ENCODE measurements at regions not wholly inside any gene's neighbourhood (a gene's known extent, or its start where the extent isn't known, plus 50 kb on each side); places are given as distances from the start of the nearest gene placed in this dataset.

- H3K36me3 ChIP-seq (ENCODE audit: control insufficient read depth in 1 of 2, insufficient read depth in 2 of 2, low read length in 2 of 2) = no peaks in the 10 kb centered on the region
- H3K27ac ChIP-seq (ENCODE audit: low read length) = no peak overlapping the region
- H3K4me1 ChIP-seq (ENCODE audit: control insufficient read depth in 1 of 2, insufficient read depth in 2 of 2, low read length in 2 of 2) = no peaks in the 10 kb centered on the region
- H3K4me3 ChIP-seq (ENCODE audit: low read depth in 1 of 2, low read length in 2 of 2) = no peak overlapping the region
- H3K27me3 ChIP-seq (ENCODE audit: low read depth, low read length) = no peaks in the 10 kb centered on the region
- peaks cover 0 to 2% of the 10 kb centered on the region in 2 donors for H3K9me3 ChIP-seq (ENCODE audit: control insufficient read depth in 1 of 2, low read length in 2 of 2)
Measured at GRCh38 chr1:82329226-82329625, 528.5 kb downstream of the ADGRL2 start.

DNA sequence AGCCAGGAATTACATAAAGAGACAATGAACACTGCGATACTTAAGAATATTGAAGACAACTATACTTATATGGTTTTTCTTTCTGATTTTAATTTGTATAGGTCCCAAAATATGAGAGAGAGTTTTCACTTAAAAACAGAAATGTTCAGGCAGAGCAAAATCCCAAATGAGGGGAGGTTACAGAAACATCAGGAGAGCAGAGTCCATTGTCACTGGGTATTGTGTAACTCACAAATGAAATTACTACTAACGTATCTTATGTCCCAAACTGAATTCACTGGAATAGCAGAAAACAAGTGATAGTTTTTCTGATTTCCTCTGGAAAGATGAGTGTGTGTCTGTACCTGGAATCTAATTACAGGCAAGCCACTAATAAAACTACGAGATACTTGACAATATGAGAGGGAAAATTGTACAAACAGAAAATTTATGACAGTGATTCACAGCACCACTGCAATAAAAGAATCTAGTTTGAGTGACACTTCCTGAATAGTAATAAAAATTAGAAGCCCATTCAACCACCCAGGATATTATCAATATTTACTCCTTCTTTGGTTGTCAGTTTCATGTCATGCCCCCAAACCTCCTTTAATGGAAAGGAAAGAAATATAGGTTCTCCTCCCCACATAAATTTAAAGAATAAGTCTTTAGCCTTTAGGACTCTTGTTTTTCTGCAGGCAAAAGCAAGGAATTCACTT, 522.6 kb downstream of the ADGRL2 start:
- Histone ChIP-seq H3K27me3 (ENCODE audit: low read depth, low read length) (no peaks in the 10 kb centered on the region), H3K9me3 (ENCODE audit: control insufficient read depth in 1 of 2, low read length in 2 of 2) (no peaks in the 10 kb centered on the region), H3K4me3 (ENCODE audit: low read depth in 1 of 2, low read length in 2 of 2) (no peak overlapping the region)

DNA sequence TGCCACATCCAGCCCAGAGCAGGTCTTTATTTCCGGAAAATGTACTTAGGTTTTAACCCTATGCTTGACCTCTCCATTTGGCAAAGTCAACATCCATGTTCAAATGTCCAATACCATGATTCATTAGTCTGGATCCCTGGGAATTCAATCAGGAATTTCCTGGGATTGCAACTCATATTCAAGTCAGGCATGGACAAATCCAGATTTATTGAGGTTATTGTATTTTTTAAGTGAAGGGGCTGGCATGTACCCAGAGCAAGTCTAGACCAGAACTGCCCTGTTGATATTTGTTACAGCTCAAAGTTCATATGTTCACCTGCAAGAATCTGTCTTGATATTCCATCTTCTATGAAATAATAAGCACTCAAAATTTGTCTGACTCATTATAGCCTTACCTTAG, 521.1 kb downstream of the ADGRL2 start:
- H3K27ac ChIP-seq (ENCODE audit: low read length) = no peak overlapping the region
- no peaks in the 10 kb centered on the region for H3K4me1 ChIP-seq (ENCODE audit: control insufficient read depth in 1 of 2, insufficient read depth in 2 of 2, low read length in 2 of 2)
- no peak overlapping the region for H3K4me3 ChIP-seq (ENCODE audit: low read depth in 1 of 2, low read length in 2 of 2)
- H3K36me3 ChIP-seq (ENCODE audit: control insufficient read depth in 1 of 2, insufficient read depth in 2 of 2, low read length in 2 of 2) = no peaks in the 10 kb centered on the region
- no peaks in the 10 kb centered on the region for H3K9me3 ChIP-seq (ENCODE audit: control insufficient read depth in 1 of 2, low read length in 2 of 2)
- no peaks in the 10 kb centered on the region for H3K27me3 ChIP-seq (ENCODE audit: low read depth, low read length)

More for the DNA sequence above, 522.6 kb downstream of the ADGRL2 start:
- no peak overlapping the region for H3K27ac ChIP-seq (ENCODE audit: low read length)
- H3K4me1 ChIP-seq (ENCODE audit: control insufficient read depth in 1 of 2, insufficient read depth in 2 of 2, low read length in 2 of 2) = no peaks in the 10 kb centered on the region
- no peaks in the 10 kb centered on the region for H3K36me3 ChIP-seq (ENCODE audit: control insufficient read depth in 1 of 2, insufficient read depth in 2 of 2, low read length in 2 of 2)

DNA sequence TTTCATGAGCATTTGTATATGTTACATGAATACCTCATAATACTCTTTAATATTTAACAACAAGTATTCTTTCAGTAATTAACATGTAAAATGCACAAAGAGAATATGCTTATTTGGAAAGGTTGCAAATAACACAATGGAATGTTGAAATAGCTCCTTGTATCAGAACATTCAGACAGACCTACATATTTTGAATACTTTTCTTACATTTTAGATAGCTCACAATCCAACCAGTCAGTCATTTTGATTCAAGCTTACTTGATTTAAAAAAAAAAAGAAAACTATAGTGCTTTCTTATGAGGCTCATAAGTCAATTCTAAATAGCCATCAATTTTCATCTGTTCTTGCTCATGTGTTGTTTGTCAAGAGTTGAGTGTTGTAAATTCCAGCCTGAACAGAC, 518.8 kb downstream of the ADGRL2 start:
- H3K27ac ChIP-seq (ENCODE audit: low read length) = no peak overlapping the region
- H3K4me1 ChIP-seq (ENCODE audit: control insufficient read depth in 1 of 2, insufficient read depth in 2 of 2, low read length in 2 of 2) = no peaks in the 10 kb centered on the region
- H3K9me3 ChIP-seq (ENCODE audit: control insufficient read depth in 1 of 2, low read length in 2 of 2) = no peaks in the 10 kb centered on the region
- no peak overlapping the region for H3K4me3 ChIP-seq (ENCODE audit: low read depth in 1 of 2, low read length in 2 of 2)
- no peaks in the 10 kb centered on the region for H3K36me3 ChIP-seq (ENCODE audit: control insufficient read depth in 1 of 2, insufficient read depth in 2 of 2, low read length in 2 of 2)
- no peaks in the 10 kb centered on the region for H3K27me3 ChIP-seq (ENCODE audit: low read depth, low read length)

DNA sequence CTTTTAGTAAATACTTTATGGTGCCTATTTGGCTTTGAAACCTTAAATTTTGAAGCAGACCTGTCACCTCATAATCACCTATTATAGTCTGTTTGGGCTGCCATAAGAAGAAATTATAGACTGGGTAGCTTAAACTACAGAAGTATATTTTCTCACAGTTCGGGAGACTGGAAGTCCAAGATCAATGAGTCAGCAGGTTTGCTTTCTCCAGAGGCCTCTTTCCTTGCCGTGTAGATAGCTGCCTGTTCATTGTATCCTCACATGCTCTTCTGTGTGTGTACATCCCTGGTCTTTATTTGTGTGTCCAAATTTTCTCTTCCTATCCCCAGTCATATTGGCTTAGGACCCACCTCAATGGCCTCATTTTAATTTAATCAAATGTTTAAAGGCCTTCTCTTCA, 518.2 kb downstream of the ADGRL2 start:
- H3K27ac ChIP-seq (ENCODE audit: low read length) = no peak overlapping the region
- H3K9me3 ChIP-seq (ENCODE audit: control insufficient read depth in 1 of 2, low read length in 2 of 2) = no peaks in the 10 kb centered on the region
- no peaks in the 10 kb centered on the region for H3K36me3 ChIP-seq (ENCODE audit: control insufficient read depth in 1 of 2, insufficient read depth in 2 of 2, low read length in 2 of 2)
- H3K4me3 ChIP-seq (ENCODE audit: low read depth in 1 of 2, low read length in 2 of 2) = no peak overlapping the region
- H3K4me1 ChIP-seq (ENCODE audit: control insufficient read depth in 1 of 2, insufficient read depth in 2 of 2, low read length in 2 of 2) = no peaks in the 10 kb centered on the region
- no peaks in the 10 kb centered on the region for H3K27me3 ChIP-seq (ENCODE audit: low read depth, low read length)

GRCh38 chr1:82318265-82318664, 517.5 kb downstream of the ADGRL2 start:
- Histone ChIP-seq H3K27ac (ENCODE audit: low read length) (no peak overlapping the region), H3K36me3 (ENCODE audit: control insufficient read depth in 1 of 2, insufficient read depth in 2 of 2, low read length in 2 of 2) (no peaks in the 10 kb centered on the region), H3K27me3 (ENCODE audit: low read depth, low read length) (no peaks in the 10 kb centered on the region), H3K9me3 (ENCODE audit: control insufficient read depth in 1 of 2, low read length in 2 of 2) (no peaks in the 10 kb centered on the region), H3K4me3 (ENCODE audit: low read depth in 1 of 2, low read length in 2 of 2) (no peak overlapping the region), H3K4me1 (ENCODE audit: control insufficient read depth in 1 of 2, insufficient read depth in 2 of 2, low read length in 2 of 2) (no peaks in the 10 kb centered on the region)

- no peaks in the 10 kb centered on the region for H3K4me1 ChIP-seq (ENCODE audit: control insufficient read depth in 1 of 2, insufficient read depth in 2 of 2, low read length in 2 of 2)
- H3K36me3 ChIP-seq (ENCODE audit: control insufficient read depth in 1 of 2, insufficient read depth in 2 of 2, low read length in 2 of 2) = no peaks in the 10 kb centered on the region
- H3K4me3 ChIP-seq (ENCODE audit: low read depth in 1 of 2, low read length in 2 of 2) = no peak overlapping the region
- H3K27me3 ChIP-seq (ENCODE audit: low read depth, low read length) = no peaks in the 10 kb centered on the region
- H3K9me3 ChIP-seq (ENCODE audit: control insufficient read depth in 1 of 2, low read length in 2 of 2) = no peaks in the 10 kb centered on the region
- H3K27ac ChIP-seq (ENCODE audit: low read length) = no peak overlapping the region
Measured at GRCh38 chr1:82317671-82318070, 516.9 kb downstream of the ADGRL2 start.

- H3K27ac ChIP-seq (ENCODE audit: low read length) = no peak overlapping the region
- no peak overlapping the region for H3K4me3 ChIP-seq (ENCODE audit: low read depth in 1 of 2, low read length in 2 of 2)
- H3K27me3 ChIP-seq (ENCODE audit: low read depth, low read length) = no peaks in the 10 kb centered on the region
- no peaks in the 10 kb centered on the region for H3K4me1 ChIP-seq (ENCODE audit: control insufficient read depth in 1 of 2, insufficient read depth in 2 of 2, low read length in 2 of 2)
- no peaks in the 10 kb centered on the region for H3K9me3 ChIP-seq (ENCODE audit: control insufficient read depth in 1 of 2, low read length in 2 of 2)
- no peaks in the 10 kb centered on the region for H3K36me3 ChIP-seq (ENCODE audit: control insufficient read depth in 1 of 2, insufficient read depth in 2 of 2, low read length in 2 of 2)
Measured at GRCh38 chr1:82299656-82300055, 498.9 kb downstream of the ADGRL2 start.

DNA sequence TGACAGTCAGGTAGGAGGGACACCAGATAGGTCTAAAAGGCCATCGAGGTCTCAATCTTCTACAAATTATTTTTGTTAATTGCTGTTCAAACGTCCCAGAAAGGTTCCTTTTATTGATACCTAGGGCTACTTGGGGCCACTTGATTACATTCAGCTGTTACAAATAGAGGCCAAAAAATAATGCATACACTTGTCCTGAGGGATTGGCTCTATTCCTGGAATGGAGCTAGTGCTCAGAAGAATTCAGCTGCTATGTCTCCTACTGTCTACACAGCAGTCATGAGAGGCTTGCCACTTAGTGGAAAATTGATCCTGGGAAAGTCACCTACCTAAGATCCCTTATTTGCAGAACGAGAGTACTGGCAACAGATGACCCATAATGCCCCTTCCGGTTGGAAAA, 498.3 kb downstream of the ADGRL2 start:
- Histone ChIP-seq H3K27ac (ENCODE audit: low read length) (no peak overlapping the region), H3K27me3 (ENCODE audit: low read depth, low read length) (no peaks in the 10 kb centered on the region), H3K4me3 (ENCODE audit: low read depth in 1 of 2, low read length in 2 of 2) (no peak overlapping the region), H3K36me3 (ENCODE audit: control insufficient read depth in 1 of 2, insufficient read depth in 2 of 2, low read length in 2 of 2) (no peaks in the 10 kb centered on the region), H3K9me3 (ENCODE audit: control insufficient read depth in 1 of 2, low read length in 2 of 2) (no peaks in the 10 kb centered on the region), H3K4me1 (ENCODE audit: control insufficient read depth in 1 of 2, insufficient read depth in 2 of 2, low read length in 2 of 2) (no peaks in the 10 kb centered on the region)

GRCh38 chr1:82297139-82297896, 496.6 kb downstream of the ADGRL2 start:
- H3K4me1 ChIP-seq (ENCODE audit: control insufficient read depth in 1 of 2, insufficient read depth in 2 of 2, low read length in 2 of 2) = no peaks in the 10 kb centered on the region
- no peaks in the 10 kb centered on the region for H3K36me3 ChIP-seq (ENCODE audit: control insufficient read depth in 1 of 2, insufficient read depth in 2 of 2, low read length in 2 of 2)
- no peaks in the 10 kb centered on the region for H3K27me3 ChIP-seq (ENCODE audit: low read depth, low read length)
- H3K4me3 ChIP-seq (ENCODE audit: low read depth in 1 of 2, low read length in 2 of 2) = no peak overlapping the region
- no peak overlapping the region for H3K27ac ChIP-seq (ENCODE audit: low read length)
- no peaks in the 10 kb centered on the region for H3K9me3 ChIP-seq (ENCODE audit: control insufficient read depth in 1 of 2, low read length in 2 of 2)

GRCh38 chr1:82287556-82287955, 486.8 kb downstream of the ADGRL2 start:
- Histone ChIP-seq H3K4me1 (ENCODE audit: control insufficient read depth in 1 of 2, insufficient read depth in 2 of 2, low read length in 2 of 2) (no peaks in the 10 kb centered on the region), H3K27ac (ENCODE audit: low read length) (no peak overlapping the region), H3K4me3 (ENCODE audit: low read depth in 1 of 2, low read length in 2 of 2) (no peak overlapping the region)

More at GRCh38 chr1:82287556-82287955, 486.8 kb downstream of the ADGRL2 start:
- Histone ChIP-seq H3K27me3 (ENCODE audit: low read depth, low read length) (no peaks in the 10 kb centered on the region), H3K36me3 (ENCODE audit: control insufficient read depth in 1 of 2, insufficient read depth in 2 of 2, low read length in 2 of 2) (no peaks in the 10 kb centered on the region), H3K9me3 (ENCODE audit: control insufficient read depth in 1 of 2, low read length in 2 of 2) (no peaks in the 10 kb centered on the region)
